ENCODE measurements at regions not wholly inside any gene's neighbourhood (a gene's known extent, or its start where the extent isn't known, plus 50 kb on each side); places are given as distances from the start of the nearest gene placed in this dataset.
"Not testable (repeated sequence)": the region's sequence is repeated elsewhere in the genome, so short reads cannot be mapped to it uniquely, and the experiment has no call there.

DNA sequence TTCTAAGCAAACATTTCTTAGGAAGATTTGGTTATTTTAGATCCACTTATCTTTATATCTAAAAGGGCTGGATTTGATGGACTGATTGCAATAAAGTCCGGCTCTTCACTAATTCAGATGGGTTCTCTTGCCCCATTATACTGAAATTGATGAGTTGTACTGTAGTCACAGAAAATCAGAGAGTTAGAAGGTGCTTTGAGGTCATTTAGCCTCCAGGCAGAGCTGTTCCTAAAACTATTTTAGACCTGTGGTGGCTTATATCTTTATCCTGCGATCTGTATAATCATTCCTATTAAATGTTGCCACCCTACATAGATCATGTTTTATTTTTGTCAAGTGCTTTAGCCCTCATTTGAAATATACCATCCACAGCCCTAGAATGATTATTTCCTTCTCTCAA, 61.3 kb upstream of the ATXN1 start:
- Histone ChIP-seq H3K36me3 (replicated peaks; ENCODE audit: control insufficient read depth, insufficient read depth, low read length) (no peaks in the 10 kb centered on the region), H3K27me3 (ENCODE audit: control insufficient read depth, insufficient read depth, low read length) (no peaks in the 10 kb centered on the region), H3K4me3 (ENCODE audit: insufficient read depth, low read depth, low read length) (no peak overlapping the region)
- DNase-seq, result no peak

DNA sequence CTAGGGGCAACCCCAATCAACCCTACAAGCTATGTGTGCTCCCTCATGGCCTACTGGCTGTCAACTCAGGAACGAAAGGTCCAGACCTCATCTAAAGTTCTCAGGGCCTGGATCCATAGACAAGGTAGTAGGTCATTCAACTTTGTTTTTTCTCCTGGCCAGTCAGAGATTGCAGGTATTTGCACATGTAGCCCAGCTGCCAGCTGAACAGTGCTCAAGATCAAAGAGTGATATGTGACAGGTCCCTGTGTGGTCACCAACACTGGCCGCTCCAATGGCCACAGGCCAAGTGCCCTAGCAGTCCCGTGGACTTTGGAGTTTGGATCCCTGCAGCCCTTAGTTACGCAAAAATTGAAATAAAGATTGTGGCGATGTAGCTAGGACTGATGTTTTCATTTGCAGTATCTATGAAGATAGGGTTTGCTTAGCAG, 60.6 kb upstream of the ATXN1 start:
- DNase-seq, result no peak
- H3K4me3 ChIP-seq (ENCODE audit: insufficient read depth, low read depth, low read length), result no peak overlapping the region
- no peaks in the 10 kb centered on the region for H3K36me3 ChIP-seq (replicated peaks; ENCODE audit: control insufficient read depth, insufficient read depth, low read length)
- no peaks in the 10 kb centered on the region for H3K27me3 ChIP-seq (ENCODE audit: control insufficient read depth, insufficient read depth, low read length)

DNA sequence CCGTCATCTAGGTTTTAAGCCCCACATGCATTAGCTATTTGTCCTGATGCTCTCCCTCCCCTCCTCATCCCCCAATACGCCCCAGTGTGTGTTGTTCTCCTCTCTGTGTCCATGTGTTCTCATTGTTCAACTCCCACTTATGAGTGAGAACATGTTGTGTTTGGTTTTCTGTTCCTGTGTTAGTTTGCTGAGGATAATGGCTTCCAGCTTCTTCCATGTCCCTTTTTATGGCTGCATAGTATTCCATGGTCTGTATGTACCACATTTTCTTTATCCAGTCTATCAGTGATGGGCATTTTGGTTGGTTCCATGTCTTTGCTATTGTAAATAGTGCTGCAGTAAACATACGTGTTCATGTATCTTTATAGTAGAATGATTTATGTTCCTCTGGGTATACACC, 59.0 kb upstream of the ATXN1 start:
- not testable (repeated sequence) for DNase-seq; H3K36me3 ChIP-seq (replicated peaks; ENCODE audit: control insufficient read depth, insufficient read depth, low read length); H3K27me3 ChIP-seq (ENCODE audit: control insufficient read depth, insufficient read depth, low read length); H3K4me3 ChIP-seq (ENCODE audit: insufficient read depth, low read depth, low read length)

DNA sequence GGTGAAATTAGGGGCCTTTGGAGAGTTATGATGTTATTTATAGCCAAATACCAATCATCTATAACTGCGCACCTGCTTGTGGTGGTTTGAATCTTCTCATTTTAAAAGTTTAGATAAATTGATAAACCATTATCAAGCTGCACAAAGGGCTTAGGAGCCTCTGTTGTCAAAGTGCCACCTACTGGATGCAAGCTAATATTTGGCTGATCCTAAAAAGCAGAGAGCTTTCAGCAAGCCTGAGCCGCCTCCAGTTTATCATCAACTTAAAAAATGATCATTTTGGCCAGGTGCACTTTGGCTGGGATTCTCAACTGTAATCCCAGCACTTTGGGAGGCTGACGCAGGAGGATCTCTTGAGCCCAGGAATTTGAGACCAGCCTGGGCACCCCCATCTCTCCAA, 58.5 kb upstream of the ATXN1 start:
- Histone ChIP-seq H3K36me3 (replicated peaks; ENCODE audit: control insufficient read depth, insufficient read depth, low read length) (no peaks in the 10 kb centered on the region), H3K4me3 (ENCODE audit: insufficient read depth, low read depth, low read length) (no peak overlapping the region), H3K27me3 (ENCODE audit: control insufficient read depth, insufficient read depth, low read length) (no peaks in the 10 kb centered on the region)
- DNase-seq, result no peak

DNA sequence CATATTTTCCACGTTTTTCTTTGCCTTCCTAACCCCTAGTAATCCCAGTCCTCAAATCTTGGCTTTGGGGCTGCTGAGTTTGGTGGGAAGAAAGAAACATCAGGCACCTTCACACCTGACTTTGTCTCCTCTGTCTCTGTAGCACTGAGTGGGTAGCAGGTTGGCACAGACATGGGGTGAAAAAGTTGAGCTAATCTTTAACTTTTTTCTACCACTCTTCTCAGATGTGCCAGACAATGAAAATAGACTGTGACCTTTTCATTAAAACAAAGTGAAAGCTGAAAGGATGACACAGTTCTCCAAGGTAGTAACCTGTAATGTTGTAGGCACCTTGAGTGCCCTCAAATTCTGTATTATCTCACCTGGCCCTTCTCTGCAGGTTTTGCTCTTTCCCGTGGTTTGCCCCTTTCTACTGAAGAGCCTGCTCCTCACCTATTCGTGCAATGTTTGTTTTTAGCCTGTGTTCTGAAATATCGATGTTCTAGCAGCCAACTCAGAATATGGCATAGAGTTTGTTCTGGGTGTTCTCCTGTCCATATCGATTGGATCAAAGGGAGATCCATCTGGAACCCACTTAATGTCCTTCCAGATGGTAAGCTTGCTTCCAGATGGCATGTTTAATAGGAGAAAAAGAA, 57.8 kb upstream of the ATXN1 start:
- H3K36me3 ChIP-seq (replicated peaks; ENCODE audit: control insufficient read depth, insufficient read depth, low read length), result no peaks in the 10 kb centered on the region

DNA sequence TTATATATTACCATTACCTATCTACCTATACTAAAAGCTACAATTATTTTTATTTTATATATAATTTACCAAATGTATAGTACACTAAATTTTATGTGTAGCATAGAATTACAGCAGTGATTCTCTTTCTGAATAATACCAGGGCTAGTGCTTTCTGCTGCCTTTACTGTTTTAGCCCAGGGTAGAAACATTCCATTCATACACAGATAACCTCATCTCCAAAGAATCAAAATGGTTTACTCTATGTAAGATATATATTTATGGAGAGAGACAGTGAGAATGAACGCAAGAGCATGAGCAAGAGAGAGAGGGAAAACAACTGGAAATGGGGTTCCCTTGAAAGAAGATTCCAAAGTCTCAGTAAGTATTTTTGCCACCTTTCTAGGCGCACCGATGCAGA, 56.3 kb upstream of the ATXN1 start:
- H3K36me3 ChIP-seq (replicated peaks; ENCODE audit: control insufficient read depth, insufficient read depth, low read length), result no peaks in the 10 kb centered on the region
- DNase-seq, result no peak
- H3K27me3 ChIP-seq (ENCODE audit: control insufficient read depth, insufficient read depth, low read length), result no peaks in the 10 kb centered on the region
- no peak overlapping the region for H3K4me3 ChIP-seq (ENCODE audit: insufficient read depth, low read depth, low read length)

More for the DNA sequence above, 57.8 kb upstream of the ATXN1 start:
- Histone ChIP-seq H3K4me3 (ENCODE audit: insufficient read depth, low read depth, low read length) (no peak overlapping the region), H3K27me3 (ENCODE audit: control insufficient read depth, insufficient read depth, low read length) (no peaks in the 10 kb centered on the region)
- no peak for DNase-seq

DNA sequence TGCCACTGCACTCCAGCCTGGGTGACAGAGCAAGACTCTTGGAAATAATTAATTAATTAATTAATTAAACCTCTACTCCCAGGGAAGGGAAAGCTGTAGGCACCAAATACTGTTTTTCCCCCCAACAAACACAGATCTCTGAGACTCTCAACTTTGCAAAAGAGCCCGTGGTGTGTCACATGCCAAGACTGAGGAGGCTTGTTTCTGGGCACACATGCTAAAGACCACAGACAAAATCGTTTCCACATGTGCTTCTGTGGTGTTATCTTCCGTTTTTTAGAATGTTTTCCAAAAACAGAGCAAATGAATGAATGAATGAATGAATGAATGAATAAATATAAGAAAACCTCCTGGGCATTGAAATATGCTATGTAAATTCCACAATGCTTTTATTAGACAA, 55.6 kb upstream of the ATXN1 start:
- H3K36me3 ChIP-seq (replicated peaks; ENCODE audit: control insufficient read depth, insufficient read depth, low read length), result no peaks in the 10 kb centered on the region
- H3K27me3 ChIP-seq (ENCODE audit: control insufficient read depth, insufficient read depth, low read length), result no peaks in the 10 kb centered on the region
- no peak overlapping the region for H3K4me3 ChIP-seq (ENCODE audit: insufficient read depth, low read depth, low read length)
- DNase-seq, result no peak

DNA sequence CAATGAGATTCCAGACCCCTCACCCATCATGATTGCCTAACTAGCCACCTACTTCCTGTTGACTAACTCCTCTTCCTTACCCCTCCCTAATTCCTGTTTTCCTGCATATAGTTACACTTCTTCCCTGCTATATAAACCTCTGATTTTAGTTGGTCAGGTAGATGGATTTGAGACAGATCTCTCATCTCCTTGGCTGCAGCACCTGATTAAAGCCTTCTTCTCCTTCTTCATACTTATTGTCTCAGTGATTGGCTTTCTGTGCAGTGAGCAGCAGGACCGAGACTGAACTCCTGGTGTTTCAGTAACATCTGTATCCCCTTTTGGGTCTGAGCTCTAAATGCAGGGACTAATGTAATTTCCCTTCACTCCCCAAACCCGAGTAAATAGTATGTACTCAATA, 51.7 kb upstream of the ATXN1 start:
- H3K4me3 ChIP-seq (ENCODE audit: insufficient read depth, low read depth, low read length), result no peak overlapping the region
- H3K27me3 ChIP-seq (ENCODE audit: control insufficient read depth, insufficient read depth, low read length), result no peaks in the 10 kb centered on the region
- H3K36me3 ChIP-seq (replicated peaks; ENCODE audit: control insufficient read depth, insufficient read depth, low read length), result no peaks in the 10 kb centered on the region
- DNase-seq, result no peak

DNA sequence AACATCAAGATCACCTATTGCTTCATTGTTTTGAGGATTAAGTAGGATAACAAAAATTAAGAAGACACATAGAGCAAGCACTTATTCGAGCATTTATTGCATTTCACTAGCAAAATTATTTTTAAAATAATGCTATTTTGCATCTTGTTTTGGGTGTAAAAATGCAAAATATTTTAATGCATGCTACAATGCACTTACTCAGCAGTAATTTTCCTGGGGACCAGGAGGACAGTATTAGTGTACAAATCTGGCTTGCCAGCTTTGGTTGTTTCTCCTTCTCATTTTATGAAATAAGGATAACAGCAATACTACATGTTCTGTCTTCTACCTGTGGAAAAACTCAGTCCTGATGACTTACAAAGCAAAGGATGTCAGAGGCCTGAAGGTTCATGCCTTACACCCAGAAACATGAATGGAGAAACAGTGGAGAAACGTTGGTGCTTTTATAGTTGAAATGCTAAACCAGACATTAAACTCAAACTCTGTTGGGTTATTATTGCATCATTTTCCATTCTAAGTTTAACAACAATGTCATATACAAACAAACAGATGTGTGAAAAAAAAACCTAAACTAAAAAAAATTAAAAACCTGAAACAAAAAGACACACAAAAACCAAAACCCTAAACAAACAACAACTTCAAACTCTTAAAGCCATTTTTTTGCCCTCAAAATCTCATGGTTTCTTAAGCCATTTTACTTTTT, 50.2 kb upstream of the ATXN1 start:
- Histone ChIP-seq H3K4me3 (ENCODE audit: insufficient read depth, low read depth, low read length) (no peak overlapping the region), H3K27me3 (ENCODE audit: control insufficient read depth, insufficient read depth, low read length) (no peaks in the 10 kb centered on the region), H3K36me3 (replicated peaks; ENCODE audit: control insufficient read depth, insufficient read depth, low read length) (no peaks in the 10 kb centered on the region)
- no peak for DNase-seq
